Thyroid gland (tissue), 4 donors: ENCODE measurements at regions not wholly inside any gene's neighbourhood (a gene's known extent, or its start where the extent isn't known, plus 50 kb on each side); places are given as distances from the start of the nearest gene placed in this dataset.

Source experiments
- CTCF ChIP-seq, 6 experiments: fragments of 200-600 bp in 3 of 6; fragments of 450-650 bp in 3 of 6; sonication (generic) in 3 of 6; IDR thresholded peaks; one replicate each; pipeline ENCODE4 v1.5.1; 2016 to 2019; ENCODE audit warnings: antibody characterized with exemption in 6 of 6, mild to moderate bottlenecking in 2 of 6, inconsistent platforms in 1 of 6, moderate library complexity in 1 of 6
- POLR2A ChIP-seq, 2 donors: fragments of 450-650 bp; IDR thresholded peaks; one replicate each; pipeline ENCODE4 v1.6.1; 2017; ENCODE audit warnings: antibody characterized with exemption in 2 of 2, mild to moderate bottlenecking in 2 of 2, moderate library complexity in 1 of 2

GRCh38 chr5:2472670-2473069 is 278.8 kb downstream of the IRX2 start:
- no peak for TF ChIP-seq CTCF (IDR thresholded peaks at IDR 0.05)
- no peak for TF ChIP-seq POLR2A (IDR thresholded peaks at IDR 0.05)
